ENCODE measurements at regions not wholly inside any gene's neighbourhood (a gene's known extent, or its start where the extent isn't known, plus 50 kb on each side); places are given as distances from the start of the nearest gene placed in this dataset.

- Histone ChIP-seq H3K27me3 (ENCODE audit: control insufficient read depth in 3 of 3, insufficient read depth in 3 of 3, low read length in 2 of 3) (no peaks in the 10 kb centered on the region), H3K27ac (ENCODE audit: low read depth in 1 of 2, low read length in 1 of 2) (no peak overlapping the region), H3K4me1 (ENCODE audit: control insufficient read depth in 5 of 5, insufficient read depth in 5 of 5, low read length in 5 of 5) (peaks cover 0 to 25% (median 5%) of the 10 kb centered on the region in 5 donors), H3K36me3 (ENCODE audit: control insufficient read depth in 4 of 4, insufficient read depth in 4 of 4, low read length in 4 of 4) (no peaks in the 10 kb centered on the region), H3K9ac (ENCODE audit: insufficient read depth in 1 of 2, low read length in 2 of 2) (no peak overlapping the region), H3K4me3 (no peak overlapping the region), H3K9me3 (ENCODE audit: control insufficient read depth in 4 of 4, insufficient read depth in 3 of 4, low read length in 3 of 4) (no peaks in the 10 kb centered on the region)
- WGBS, 2 donors = 96 to 97% methylated on average over 12 of the region's 12 CpGs
- no peak for TF ChIP-seq CTCF (IDR thresholded peaks at IDR 0.05; ENCODE audit: control extremely low read depth, extremely low read depth)
- ATAC-seq (ENCODE audit: insufficient read depth, low FRiP score) (no peak), DNase-seq (no peak)
Measured at GRCh38 chr6:14709066-14709670, 536.7 kb upstream of the JARID2 start.

- TF ChIP-seq CTCF (IDR thresholded peaks at IDR 0.05; ENCODE audit: control extremely low read depth, extremely low read depth) = no peak
- Histone ChIP-seq H3K27ac (ENCODE audit: low read depth in 1 of 2, low read length in 1 of 2) (no peak overlapping the region), H3K27me3 (ENCODE audit: control insufficient read depth in 3 of 3, insufficient read depth in 3 of 3, low read length in 2 of 3) (no peaks in the 10 kb centered on the region), H3K9ac (ENCODE audit: insufficient read depth in 1 of 2, low read length in 2 of 2) (no peak overlapping the region), H3K4me1 (ENCODE audit: control insufficient read depth in 5 of 5, insufficient read depth in 5 of 5, low read length in 5 of 5) (peaks cover 0 to 25% (median 5%) of the 10 kb centered on the region in 5 donors), H3K4me3 (no peak overlapping the region), H3K36me3 (ENCODE audit: control insufficient read depth in 4 of 4, insufficient read depth in 4 of 4, low read length in 4 of 4) (no peaks in the 10 kb centered on the region), H3K9me3 (ENCODE audit: control insufficient read depth in 4 of 4, insufficient read depth in 3 of 4, low read length in 3 of 4) (no peaks in the 10 kb centered on the region)
- ATAC-seq (ENCODE audit: insufficient read depth, low FRiP score) (no peak), DNase-seq (no peak)
- WGBS, 2 donors = 91 to 94% methylated on average over 4 of the region's 4 CpGs
Measured at GRCh38 chr6:14709900-14710299, 536.0 kb upstream of the JARID2 start.

GRCh38 chr6:14710421-14710820 lies 535.4 kb upstream of the JARID2 start:
- TF ChIP-seq CTCF (IDR thresholded peaks at IDR 0.05; ENCODE audit: control extremely low read depth, extremely low read depth) = no peak
- 98 to 99% methylated on average over 5 of the region's 5 CpGs for WGBS, 2 donors
- no peak overlapping the region for H3K27ac ChIP-seq (ENCODE audit: low read depth in 1 of 2, low read length in 1 of 2)

More at GRCh38 chr6:14710421-14710820, 535.4 kb upstream of the JARID2 start:
- ATAC-seq (ENCODE audit: insufficient read depth, low FRiP score) (no peak), DNase-seq (no peak)
- H3K4me3 ChIP-seq = no peak overlapping the region
- no peaks in the 10 kb centered on the region for H3K9me3 ChIP-seq (ENCODE audit: control insufficient read depth in 4 of 4, insufficient read depth in 3 of 4, low read length in 3 of 4)
- no peaks in the 10 kb centered on the region for H3K27me3 ChIP-seq (ENCODE audit: control insufficient read depth in 3 of 3, insufficient read depth in 3 of 3, low read length in 2 of 3)
- no peaks in the 10 kb centered on the region for H3K36me3 ChIP-seq (ENCODE audit: control insufficient read depth in 4 of 4, insufficient read depth in 4 of 4, low read length in 4 of 4)
- H3K9ac ChIP-seq (ENCODE audit: insufficient read depth in 1 of 2, low read length in 2 of 2) = no peak overlapping the region
- H3K4me1 ChIP-seq (ENCODE audit: control insufficient read depth in 5 of 5, insufficient read depth in 5 of 5, low read length in 5 of 5) = peaks cover 0 to 24% (median 5%) of the 10 kb centered on the region in 5 donors
